ENCODE measurements at regions not wholly inside any gene's neighbourhood (a gene's known extent, or its start where the extent isn't known, plus 50 kb on each side); places are given as distances from the start of the nearest gene placed in this dataset.

GRCh38 chr3:17894434-17895060 is 152.1 kb upstream of the TBC1D5 start:
- DNase-seq (ENCODE audit: low read depth in 1 of 2, low spot score in 2 of 2): peak; percentile 47 to 79
- Histone ChIP-seq H2BK5ac (ENCODE audit: low read depth, low read length) (no peak overlapping the region), H2BK12ac (ENCODE audit: low read depth, low read length) (no peak overlapping the region; the same call in 1 of the 2 replicates), H3K4me3 (ENCODE audit: extremely low read depth in 1 of 4, insufficient read depth in 2 of 4, low read depth in 3 of 4, low read length in 4 of 4) (no peak overlapping the region), H3K27me3 (replicated peaks in 1 of 4; ENCODE audit: control insufficient read depth in 3 of 4, extremely low read depth in 1 of 4, insufficient read depth in 3 of 4, low read length in 3 of 4) (no peaks in the 10 kb centered on the region), H3K4ac (replicated peaks; ENCODE audit: insufficient read length, low read depth, low read length) (no peak overlapping the region), H4K5ac (ENCODE audit: insufficient read length, low read depth, low read length) (no peak overlapping the region), H3K56ac (replicated peaks; ENCODE audit: insufficient read length, low read depth, low read length) (no peak overlapping the region), H3K9ac (replicated peaks in 1 of 4; ENCODE audit: extremely low read depth in 1 of 4, low read depth in 3 of 4, low read length in 3 of 4) (no peak overlapping the region), H3K23ac (ENCODE audit: insufficient read length) (no peak overlapping the region), H2AFZ (ENCODE audit: low read length) (no peak overlapping the region), H2BK15ac (ENCODE audit: low read length) (no peak overlapping the region), H3K18ac (ENCODE audit: extremely low read depth, low read length) (no peak overlapping the region), H3K79me1 (ENCODE audit: low read depth, low read length) (no peaks in the 10 kb centered on the region), H4K8ac (ENCODE audit: extremely low read depth, insufficient read depth, low read length) (no peak overlapping the region), H3K79me2 (ENCODE audit: control insufficient read depth in 1 of 2, insufficient read depth in 2 of 2, low read length in 2 of 2) (no peaks in the 10 kb centered on the region), H3K23me2 (ENCODE audit: low read depth, low read length) (no peaks in the 10 kb centered on the region), H3K27ac (ENCODE audit: low read depth, low read length) (no peak overlapping the region), H3K9me3 (ENCODE audit: insufficient read depth in 2 of 2, low read depth in 1 of 2, low read length in 1 of 2) (no peaks in the 10 kb centered on the region), H4K91ac (replicated peaks; ENCODE audit: insufficient read length, low read length) (no peak overlapping the region), H3K36me3 (ENCODE audit: control insufficient read depth in 2 of 4, insufficient read depth in 4 of 4, low read length in 3 of 4) (no peaks in the 10 kb centered on the region), H2BK20ac (ENCODE audit: low read length) (no peak overlapping the region), H3K4me1 (replicated peaks in 1 of 4; ENCODE audit: control insufficient read depth in 3 of 4, insufficient read depth in 4 of 4, low read length in 3 of 4) (no peaks in the 10 kb centered on the region; a peak in 1 of 7 replicates), H4K20me1 (replicated peaks in 1 of 2; ENCODE audit: control insufficient read depth in 1 of 2, insufficient read depth in 2 of 2, low read length in 2 of 2) (peaks cover 0 to 2% of the 10 kb centered on the region in 2 experiments), H3K4me2 (ENCODE audit: insufficient read depth in 1 of 2, low read depth in 2 of 2, low read length in 2 of 2) (no peak overlapping the region), H2AK5ac (ENCODE audit: low read depth, low read length) (no peak overlapping the region), H3K14ac (ENCODE audit: insufficient read length) (no peak overlapping the region), H2BK120ac (replicated peaks; ENCODE audit: low read depth, low read length) (no peak overlapping the region)
- peak; percentile 7 for FAIRE-seq
- TF ChIP-seq, protein P1, sequence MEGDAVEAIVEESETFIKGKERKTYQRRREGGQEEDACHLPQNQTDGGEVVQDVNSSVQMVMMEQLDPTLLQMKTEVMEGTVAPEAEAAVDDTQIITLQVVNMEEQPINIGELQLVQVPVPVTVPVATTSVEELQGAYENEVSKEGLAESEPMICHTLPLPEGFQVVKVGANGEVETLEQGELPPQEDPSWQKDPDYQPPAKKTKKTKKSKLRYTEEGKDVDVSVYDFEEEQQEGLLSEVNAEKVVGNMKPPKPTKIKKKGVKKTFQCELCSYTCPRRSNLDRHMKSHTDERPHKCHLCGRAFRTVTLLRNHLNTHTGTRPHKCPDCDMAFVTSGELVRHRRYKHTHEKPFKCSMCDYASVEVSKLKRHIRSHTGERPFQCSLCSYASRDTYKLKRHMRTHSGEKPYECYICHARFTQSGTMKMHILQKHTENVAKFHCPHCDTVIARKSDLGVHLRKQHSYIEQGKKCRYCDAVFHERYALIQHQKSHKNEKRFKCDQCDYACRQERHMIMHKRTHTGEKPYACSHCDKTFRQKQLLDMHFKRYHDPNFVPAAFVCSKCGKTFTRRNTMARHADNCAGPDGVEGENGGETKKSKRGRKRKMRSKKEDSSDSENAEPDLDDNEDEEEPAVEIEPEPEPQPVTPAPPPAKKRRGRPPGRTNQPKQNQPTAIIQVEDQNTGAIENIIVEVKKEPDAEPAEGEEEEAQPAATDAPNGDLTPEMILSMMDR (IDR thresholded peaks at IDR 0.05; ENCODE audit: control extremely low read depth in 1 of 3, insufficient read depth in 1 of 3, low read depth in 1 of 3, low read length in 3 of 3): peak; percentile 10 to 81 (median 77)
- TF ChIP-seq RAD21 (IDR thresholded peaks at IDR 0.05 in 1 of 2, conservative IDR thresholded peaks at IDR 0.05 in 1 of 2; ENCODE audit: low read depth in 2 of 2, low read length in 2 of 2): peak; percentile 95 to 98
- TF ChIP-seq CREB1 (IDR thresholded peaks at IDR 0.05): no peak
- no peak for TF ChIP-seq SUZ12 (IDR thresholded peaks at IDR 0.05; ENCODE audit: low read length)
- TF ChIP-seq, protein P2, sequence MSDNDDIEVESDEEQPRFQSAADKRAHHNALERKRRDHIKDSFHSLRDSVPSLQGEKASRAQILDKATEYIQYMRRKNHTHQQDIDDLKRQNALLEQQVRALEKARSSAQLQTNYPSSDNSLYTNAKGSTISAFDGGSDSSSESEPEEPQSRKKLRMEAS (IDR thresholded peaks at IDR 0.05): no peak
- no peak for TF ChIP-seq NANOG (IDR thresholded peaks at IDR 0.05; ENCODE audit: insufficient read depth, low read depth, low read length, poor library complexity, severe bottlenecking)
- TF ChIP-seq BACH1 (IDR thresholded peaks at IDR 0.05; ENCODE audit: low read length): no peak
- no peak for TF ChIP-seq RBBP5 (IDR thresholded peaks at IDR 0.05; ENCODE audit: borderline replicate concordance, low read depth, low read length)
- no peak for TF ChIP-seq POLR2A (IDR thresholded peaks at IDR 0.05; ENCODE audit: control extremely low read depth in 1 of 2, low read depth in 2 of 2, low read length in 2 of 2)
- 6% methylated on average over 1 of the region's 1 CpG; no CpG with 5 or more reads in 1 of the 2 experiments for WGBS, 2 experiments (ENCODE audit: extremely low coverage in 1 of 2, insufficient coverage in 1 of 2, insufficient read length in 1 of 2, insufficient replicate concordance in 2 of 2, low coverage in 1 of 2, low lambda C conversion rate in 2 of 2, missing lambda C conversion rate in 1 of 2)
- ChIA-PET POLR2A (ENCODE audit: partially characterized antibody) (interaction anchor here (1.4 kb wide), 1 partner anchor 33 kb away, joined by 3 read pairs; no protein-coding TSS in a partner anchor), CTCF (ENCODE audit: partially characterized antibody) (interaction anchor here (0.6 to 3.8 kb wide), 77 partner anchors 9 to 1091 kb away, joined by 3 to 22 read pairs (median 4); no protein-coding TSS in a partner anchor)

Data from H1 (cell line).